GM10266 (cell line): ENCODE measurements at regions not wholly inside any gene's neighbourhood (a gene's known extent, or its start where the extent isn't known, plus 50 kb on each side); places are given as distances from the start of the nearest gene placed in this dataset.

Experiments used
- DNase-seq: peaks from one replicate; pipeline ENCODE4 v3.0.0; 2012; ENCODE audit errors: extremely low spot score
- TF ChIP-seq, protein P1 (sequence below): IDR thresholded peaks from 2 replicates; pipeline ENCODE4 v1.5.1; 2012; ENCODE audit warnings: mild to moderate bottlenecking, low read depth; ENCODE audit not compliant: control insufficient read depth, insufficient read depth; ENCODE audit errors: missing control alignments

DNA sequence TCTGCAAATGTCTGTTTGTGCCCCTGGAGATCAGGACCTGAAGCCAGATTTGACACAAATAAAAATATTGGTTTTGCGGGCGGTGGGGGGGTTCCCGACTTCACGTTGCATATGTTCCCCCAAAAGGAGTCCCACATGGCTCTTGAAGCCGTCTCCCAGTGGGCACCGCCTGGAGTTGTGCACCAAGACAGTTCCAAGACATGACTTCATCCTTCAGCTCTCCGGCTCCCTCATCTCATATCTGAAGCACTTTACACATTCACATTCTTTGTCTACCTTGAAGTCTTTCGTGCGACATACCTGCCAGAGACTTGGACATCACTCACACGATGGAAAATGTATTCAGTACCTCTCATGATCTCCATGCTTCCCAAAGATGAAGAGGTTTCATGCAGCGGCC is 362.8 kb upstream of the FOXK1 start:
- DNase-seq: no peak
- TF ChIP-seq, protein P1, sequence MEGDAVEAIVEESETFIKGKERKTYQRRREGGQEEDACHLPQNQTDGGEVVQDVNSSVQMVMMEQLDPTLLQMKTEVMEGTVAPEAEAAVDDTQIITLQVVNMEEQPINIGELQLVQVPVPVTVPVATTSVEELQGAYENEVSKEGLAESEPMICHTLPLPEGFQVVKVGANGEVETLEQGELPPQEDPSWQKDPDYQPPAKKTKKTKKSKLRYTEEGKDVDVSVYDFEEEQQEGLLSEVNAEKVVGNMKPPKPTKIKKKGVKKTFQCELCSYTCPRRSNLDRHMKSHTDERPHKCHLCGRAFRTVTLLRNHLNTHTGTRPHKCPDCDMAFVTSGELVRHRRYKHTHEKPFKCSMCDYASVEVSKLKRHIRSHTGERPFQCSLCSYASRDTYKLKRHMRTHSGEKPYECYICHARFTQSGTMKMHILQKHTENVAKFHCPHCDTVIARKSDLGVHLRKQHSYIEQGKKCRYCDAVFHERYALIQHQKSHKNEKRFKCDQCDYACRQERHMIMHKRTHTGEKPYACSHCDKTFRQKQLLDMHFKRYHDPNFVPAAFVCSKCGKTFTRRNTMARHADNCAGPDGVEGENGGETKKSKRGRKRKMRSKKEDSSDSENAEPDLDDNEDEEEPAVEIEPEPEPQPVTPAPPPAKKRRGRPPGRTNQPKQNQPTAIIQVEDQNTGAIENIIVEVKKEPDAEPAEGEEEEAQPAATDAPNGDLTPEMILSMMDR: no peak

DNA sequence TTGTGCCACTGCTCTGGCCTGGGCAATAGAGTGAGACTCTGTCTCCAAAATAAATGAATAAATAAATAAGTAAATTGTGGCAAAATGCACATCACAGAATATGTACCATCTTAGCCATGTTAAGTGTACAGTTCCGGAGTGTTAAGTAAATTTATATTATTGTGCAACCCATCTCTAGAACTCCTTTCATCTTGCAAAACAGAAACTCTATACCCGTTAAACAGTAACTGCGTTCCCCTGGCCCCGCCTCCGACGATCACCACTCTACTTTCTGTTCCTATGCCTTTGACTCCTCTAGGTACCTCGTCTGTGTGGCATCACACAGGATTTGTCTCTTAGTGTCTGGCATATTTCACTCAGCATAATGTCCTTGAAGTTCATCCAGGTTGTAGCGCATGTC is 356.4 kb upstream of the FOXK1 start:
- TF ChIP-seq, protein P1: no peak
- no peak for DNase-seq

- no peak for DNase-seq
- TF ChIP-seq, protein P1: no peak
These were observed 350.4 kb upstream of the FOXK1 start for GRCh38 chr7:4331711-4332110.

DNA sequence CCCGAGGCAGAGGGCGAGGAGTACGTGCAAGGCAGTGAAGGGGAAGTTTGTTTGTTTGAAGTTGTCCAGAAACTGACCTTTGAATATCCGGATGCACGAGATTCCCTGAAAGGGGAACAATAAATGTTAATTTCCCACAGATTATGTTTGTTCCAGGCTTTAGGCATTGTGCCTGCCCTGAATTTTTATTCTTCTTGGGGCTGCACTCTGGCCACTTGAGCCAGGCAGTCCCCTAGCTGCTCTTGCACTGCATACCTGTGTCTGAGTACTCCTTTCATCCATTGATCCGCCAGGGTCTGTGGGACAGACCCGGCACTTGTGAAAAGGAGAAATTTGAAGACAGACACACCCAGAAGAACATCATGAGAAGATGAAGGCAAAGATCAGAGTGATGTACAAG is 343.5 kb upstream of the FOXK1 start:
- no peak for DNase-seq
- TF ChIP-seq, protein P1: no peak

DNA sequence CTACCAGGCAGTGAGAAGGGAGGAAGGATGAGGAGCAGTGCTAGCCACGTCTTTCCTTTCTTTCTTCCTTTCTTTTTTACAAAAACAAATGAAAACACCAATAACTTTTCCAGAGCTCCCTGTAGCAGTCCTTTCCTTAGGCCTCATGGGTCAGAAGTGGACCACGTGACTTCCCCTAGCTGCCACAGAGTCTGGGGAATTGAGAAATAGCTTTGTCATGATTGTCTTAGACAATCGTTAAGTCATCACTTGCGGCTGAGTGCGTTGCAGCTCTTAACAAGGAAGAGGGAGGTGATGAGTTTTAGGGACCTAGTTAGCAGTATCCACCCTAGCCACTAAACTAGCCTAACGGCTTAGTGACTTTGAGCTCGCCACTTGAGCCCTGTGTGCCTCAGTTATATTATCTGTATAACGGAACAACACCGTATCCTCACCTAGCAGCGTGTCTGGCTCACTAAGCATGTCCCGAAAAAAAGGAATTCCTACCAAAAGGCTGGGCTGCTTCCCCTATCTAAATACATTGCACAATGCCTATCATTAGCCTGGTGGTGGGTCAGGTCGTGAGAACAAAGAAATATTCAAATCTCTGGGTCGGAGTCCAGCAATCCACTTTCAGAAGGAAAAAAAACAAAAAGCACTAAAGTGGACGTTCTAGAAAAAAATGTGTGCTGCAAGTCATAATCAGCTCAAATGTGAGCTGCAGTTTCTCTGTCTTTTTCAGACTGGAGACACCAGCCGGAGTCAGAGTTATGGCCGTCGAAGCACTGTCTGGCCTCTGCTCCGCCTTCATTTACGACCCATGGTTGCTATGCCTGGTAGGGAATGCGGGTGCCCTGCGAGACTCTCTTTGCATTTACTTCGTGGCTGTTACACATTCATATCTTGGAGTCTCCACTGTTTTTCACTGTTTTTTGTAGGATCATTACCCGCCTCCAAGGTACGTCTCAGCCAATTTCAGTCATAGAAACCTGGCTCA is 338.5 kb upstream of the FOXK1 start:
- TF ChIP-seq, protein P1: no peak
- DNase-seq: no peak

DNA sequence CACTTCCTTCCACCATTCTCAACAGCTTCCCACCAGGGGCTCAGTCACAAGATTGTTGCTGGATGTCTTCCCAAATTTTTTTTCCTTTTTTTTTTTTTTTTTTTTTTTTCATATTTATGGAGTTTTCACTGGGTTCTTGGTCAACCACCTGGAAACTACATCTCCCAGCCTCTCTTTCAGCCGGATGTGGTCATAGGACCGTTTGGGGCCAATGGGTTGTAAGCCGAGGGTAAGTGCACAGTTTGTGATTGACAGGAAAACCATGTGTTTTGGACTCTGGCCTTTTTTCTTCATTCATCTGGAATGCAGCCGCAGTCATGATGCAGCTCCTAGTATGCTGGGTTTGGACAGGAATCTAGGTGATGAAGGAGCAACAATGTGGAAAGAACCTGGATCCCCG is 337.1 kb upstream of the FOXK1 start:
- DNase-seq: no peak
- TF ChIP-seq, protein P1: no peak

DNA sequence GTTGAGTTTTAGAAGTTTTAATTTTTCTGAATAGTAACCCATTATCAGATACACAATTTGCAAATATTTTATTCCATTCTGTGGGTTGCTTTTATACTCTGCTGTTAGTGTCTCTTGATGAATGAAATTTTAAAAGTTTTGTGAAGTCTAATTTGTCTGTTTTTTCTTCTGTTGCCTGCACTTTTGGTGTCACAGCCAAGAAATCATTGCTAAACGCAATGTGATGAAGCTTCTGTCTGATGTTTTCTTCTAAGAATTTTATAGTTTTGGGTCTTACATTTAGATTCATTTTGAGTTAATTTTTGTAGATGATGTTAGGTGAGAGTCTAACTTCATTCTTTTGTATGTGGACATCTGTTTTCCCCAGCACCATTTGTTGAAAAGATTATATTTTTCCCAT is 330.0 kb upstream of the FOXK1 start:
- TF ChIP-seq, protein P1: no peak

More for the DNA sequence above, 330.0 kb upstream of the FOXK1 start:
- no peak for DNase-seq
